Umbilical cord (tissue), 1 donor: ENCODE measurements at regions not wholly inside any gene's neighbourhood (a gene's known extent, or its start where the extent isn't known, plus 50 kb on each side); places are given as distances from the start of the nearest gene placed in this dataset.
"Not testable (repeated sequence)": the region's sequence is repeated elsewhere in the genome, so short reads cannot be mapped to it uniquely, and the experiment has no call there.

ENCODE experiments used
- DNase-seq: peaks from one replicate; pipeline ENCODE4 v3.0.0-alpha.2; 2015; ENCODE audit warnings: low spot score

GRCh38 chr3:106305882-106306435, 437.1 kb upstream of the CBLB start:
- DNase-seq, result no peak

- no peak for DNase-seq
Measured at GRCh38 chr3:106309274-106309673, 440.5 kb upstream of the CBLB start.

GRCh38 chr3:106309798-106310197, 441.0 kb upstream of the CBLB start:
- not testable (repeated sequence) for DNase-seq

GRCh38 chr3:106317141-106318055, 448.6 kb upstream of the CBLB start:
- no peak for DNase-seq

- DNase-seq, result not testable (repeated sequence)
Measured at GRCh38 chr3:106321438-106321837, 452.6 kb upstream of the CBLB start.

- DNase-seq, result no peak
Measured at GRCh38 chr3:106323586-106323985, 454.8 kb upstream of the CBLB start.

- no peak for DNase-seq
Measured at GRCh38 chr3:106326941-106327695, 458.3 kb upstream of the CBLB start.

GRCh38 chr3:106327696-106328025, 458.8 kb upstream of the CBLB start:
- DNase-seq, result no peak

GRCh38 chr3:106328224-106328623, 459.4 kb upstream of the CBLB start:
- DNase-seq, result no peak

GRCh38 chr3:106329521-106329920, 460.7 kb upstream of the CBLB start:
- DNase-seq, result no peak

GRCh38 chr3:106331636-106332035, 462.8 kb upstream of the CBLB start:
- DNase-seq, result no peak

GRCh38 chr3:106332129-106332528, 463.3 kb upstream of the CBLB start:
- DNase-seq, result no peak

GRCh38 chr3:106332884-106333283, 464.1 kb upstream of the CBLB start:
- no peak for DNase-seq

- no peak for DNase-seq
Measured at GRCh38 chr3:106333911-106334618, 465.3 kb upstream of the CBLB start.

GRCh38 chr3:106336619-106337018, 467.8 kb upstream of the CBLB start:
- DNase-seq, result no peak

- no peak for DNase-seq
Measured at GRCh38 chr3:106337116-106337515, 468.3 kb upstream of the CBLB start.

- no peak for DNase-seq
Measured at GRCh38 chr3:106338582-106339214, 469.9 kb upstream of the CBLB start.

- no peak for DNase-seq
Measured at GRCh38 chr3:106339551-106339950, 470.7 kb upstream of the CBLB start.

GRCh38 chr3:106341087-106341486, 472.3 kb upstream of the CBLB start:
- DNase-seq, result peak; percentile 43

- DNase-seq, result no peak
Measured at GRCh38 chr3:106341586-106342162, 472.9 kb upstream of the CBLB start.

GRCh38 chr3:106342386-106342785, 473.6 kb upstream of the CBLB start:
- DNase-seq, result no peak
